Right cardiac atrium (tissue), 5 donors: ENCODE measurements at regions not wholly inside any gene's neighbourhood (a gene's known extent, or its start where the extent isn't known, plus 50 kb on each side); places are given as distances from the start of the nearest gene placed in this dataset.

Source experiments
- ATAC-seq, 2 donors: fragments of 200-7000 bp; cut with Tn5 transposase; one replicate each; pipeline versions ENCODE4 v1.8.0 to v1.9.1; 2020; ENCODE audit warnings: moderate library complexity in 2 of 2, mild to moderate bottlenecking in 1 of 2
- DNase-seq, 3 donors: peaks; one replicate each; pipeline ENCODE4 v3.0.0-alpha.2; 2020
- H3K27ac ChIP-seq: one replicate; pipeline ENCODE4 v1.5.1; 2013; ENCODE audit warnings: mild to moderate bottlenecking, low read length, control low read depth, moderate library complexity
- H3K27me3 ChIP-seq: one replicate; pipeline ENCODE4 v1.6.1; 2013; ENCODE audit not compliant: control insufficient read depth, insufficient read depth
- H3K4me1 ChIP-seq: one replicate; pipeline ENCODE4 v1.6.1; 2013; ENCODE audit warnings: low read length; ENCODE audit not compliant: control insufficient read depth, insufficient read depth
- H3K4me3 ChIP-seq: one replicate; pipeline ENCODE4 v1.5.1; 2013; ENCODE audit warnings: low read length, control low read depth
- H3K9me3 ChIP-seq: one replicate; pipeline ENCODE4 v1.6.1; 2013; ENCODE audit warnings: low read length; ENCODE audit not compliant: control insufficient read depth
- WGBS: extraction: QIAGEN DNeasy Blood & Tissue Kit; methylation state at CpG from one replicate; pipeline ENCODE4 v1.1.7; 2013; 5-methylcytosine and 5-hydroxymethylcytosine counted together
- intact Hi-C, 4 donors: fragments of 100-400 bp; cut with DNase I; formaldehyde crosslinking; loops; one replicate each; pipeline versions ENCODE4 v1.11.0 to v1.14.0; 2022 to 2023
- donor health status: healthy with polysubstance abuse.
- donor health status: DM: no; HTN: yes; CAD: no.
- donor health status: DM: no; HTN: no; CAD: no.
- donor health status: DM: no; HTN: yes; CAD: no; lungs with severe emphysema.
- donor health status: DM: yes; HTN: yes; CAD: no.

GRCh38 chr1:82695443-82695842 lies 894.7 kb downstream of the ADGRL2 start:
- no peak overlapping the region for H3K4me3 ChIP-seq
- DNase-seq (no peak), ATAC-seq (no peak)
- intact Hi-C loops: no loop called here
- H3K9me3 ChIP-seq: no peaks in the 10 kb centered on the region
- H3K27ac ChIP-seq: no peak overlapping the region
- WGBS: 52% methylated on average over 2 of the region's 2 CpGs
- H3K4me1 ChIP-seq: no peaks in the 10 kb centered on the region
- H3K27me3 ChIP-seq: no peaks in the 10 kb centered on the region

GRCh38 chr1:82690411-82690810 lies 889.7 kb downstream of the ADGRL2 start:
- Histone ChIP-seq H3K4me3 (no peak overlapping the region), H3K9me3 (peaks cover 2% of the 10 kb centered on the region), H3K4me1 (no peaks in the 10 kb centered on the region), H3K27me3 (no peaks in the 10 kb centered on the region), H3K27ac (no peak overlapping the region)
- ATAC-seq: no peak
- WGBS: 82% methylated on average over 1 of the region's 1 CpG
- intact Hi-C loops: no loop called here
- no peak for DNase-seq

DNA sequence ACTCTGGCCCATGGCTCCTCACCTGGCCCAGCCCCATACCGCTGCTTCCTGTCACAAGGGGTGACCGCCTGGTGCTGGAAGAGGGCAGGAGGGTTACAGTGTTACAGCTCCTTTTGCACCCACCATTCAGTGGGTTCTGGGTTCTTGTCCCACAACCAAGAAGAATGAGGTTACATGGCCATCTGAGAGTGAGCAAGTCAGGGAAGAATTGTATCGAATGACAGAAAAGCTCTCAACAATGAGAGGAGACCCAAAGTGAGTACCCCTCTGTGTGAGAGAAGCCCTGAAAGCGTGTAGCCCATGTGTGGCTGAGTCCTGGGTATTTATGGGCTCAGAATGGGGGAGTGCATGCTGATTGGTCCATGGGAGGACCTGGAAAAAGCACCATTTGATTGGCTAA lies 888.5 kb downstream of the ADGRL2 start:
- DNase-seq (no peak), ATAC-seq (no peak)
- Histone ChIP-seq H3K4me3 (no peak overlapping the region), H3K27ac (no peak overlapping the region), H3K4me1 (no peaks in the 10 kb centered on the region), H3K9me3 (peaks cover 2% of the 10 kb centered on the region), H3K27me3 (no peaks in the 10 kb centered on the region)
- intact Hi-C loops: no loop called here
- WGBS: 69% methylated on average over 4 of the region's 4 CpGs

- Histone ChIP-seq H3K4me1 (no peaks in the 10 kb centered on the region), H3K27me3 (no peaks in the 10 kb centered on the region), H3K27ac (no peak overlapping the region), H3K9me3 (peaks cover 2% of the 10 kb centered on the region), H3K4me3 (no peak overlapping the region)
- ATAC-seq (no peak), DNase-seq (no peak)
- intact Hi-C loops: no loop called here
These were observed 886.0 kb downstream of the ADGRL2 start for GRCh38 chr1:82686774-82687173.

GRCh38 chr1:82646888-82647287 lies 846.2 kb downstream of the ADGRL2 start:
- WGBS: 2% methylated on average over 1 of the region's 1 CpG
- no peak for DNase-seq
- no peak for ATAC-seq
- Histone ChIP-seq H3K9me3 (no peaks in the 10 kb centered on the region), H3K27me3 (no peaks in the 10 kb centered on the region), H3K4me3 (no peak overlapping the region), H3K27ac (no peak overlapping the region), H3K4me1 (no peaks in the 10 kb centered on the region)
- intact Hi-C loops: no loop called here

DNA sequence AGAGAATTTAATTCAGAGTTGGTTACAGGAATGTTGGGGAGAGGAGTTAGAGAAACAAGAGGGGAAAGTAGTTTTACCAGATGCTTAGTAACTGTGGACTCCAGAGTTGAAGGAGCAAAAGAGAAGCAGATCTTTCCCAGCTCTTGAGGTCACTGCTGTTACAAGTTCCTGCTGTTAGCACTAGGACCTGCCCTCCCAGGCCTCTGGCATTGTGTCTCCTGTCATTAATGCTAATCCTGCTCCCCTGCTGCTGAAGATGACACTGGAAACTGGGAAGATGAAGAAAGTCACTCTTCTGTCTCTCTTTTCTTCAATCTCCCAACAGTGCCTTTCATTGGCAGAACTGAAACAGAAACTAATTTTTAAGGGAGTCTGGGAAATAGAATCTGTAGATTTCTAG lies 845.6 kb downstream of the ADGRL2 start:
- Histone ChIP-seq H3K4me1 (no peaks in the 10 kb centered on the region), H3K9me3 (no peaks in the 10 kb centered on the region), H3K4me3 (no peak overlapping the region), H3K27ac (no peak overlapping the region), H3K27me3 (no peaks in the 10 kb centered on the region)
- DNase-seq (no peak), ATAC-seq (no peak)
- intact Hi-C loops: no loop called here

DNA sequence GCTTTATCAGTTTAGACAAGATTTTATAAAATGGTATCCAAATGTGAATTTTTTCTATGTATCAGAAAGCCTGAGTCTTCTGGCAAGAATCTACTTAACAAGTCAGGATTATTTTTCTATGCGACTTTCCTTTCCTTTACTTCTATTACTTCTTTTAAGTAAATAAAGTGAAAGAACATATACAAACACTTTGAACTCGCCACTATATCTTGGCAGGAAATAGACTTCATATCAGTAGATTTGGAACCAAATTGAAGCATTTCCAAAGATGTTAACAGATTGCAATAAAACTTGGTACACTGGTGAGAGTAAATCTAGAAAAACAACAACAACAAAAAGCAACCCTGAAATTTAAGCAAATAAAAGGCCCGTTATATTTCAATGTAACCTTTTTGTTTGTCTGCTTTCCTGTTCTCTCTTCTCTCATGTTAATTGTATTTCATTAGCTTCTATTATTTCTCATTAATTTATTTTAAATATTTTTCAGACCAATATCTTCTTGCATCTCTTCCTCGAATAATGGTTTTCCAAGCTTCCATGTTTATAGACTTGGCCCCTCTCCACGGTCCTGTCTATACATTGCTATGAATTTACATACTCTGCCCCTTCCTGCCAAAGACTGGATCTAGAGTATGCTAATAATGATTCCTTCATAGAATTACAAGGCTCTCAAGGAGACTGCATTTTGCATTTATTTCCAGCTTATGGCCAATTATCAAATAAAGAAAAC lies 843.6 kb downstream of the ADGRL2 start:
- ATAC-seq (no peak), DNase-seq (no peak)
- 77% methylated on average over 5 of the region's 5 CpGs for WGBS
- no peaks in the 10 kb centered on the region for H3K27me3 ChIP-seq
- H3K27ac ChIP-seq: no peak overlapping the region
- H3K4me1 ChIP-seq: no peaks in the 10 kb centered on the region
- H3K9me3 ChIP-seq: no peaks in the 10 kb centered on the region
- intact Hi-C loops: no loop called here
- H3K4me3 ChIP-seq: no peak overlapping the region

DNA sequence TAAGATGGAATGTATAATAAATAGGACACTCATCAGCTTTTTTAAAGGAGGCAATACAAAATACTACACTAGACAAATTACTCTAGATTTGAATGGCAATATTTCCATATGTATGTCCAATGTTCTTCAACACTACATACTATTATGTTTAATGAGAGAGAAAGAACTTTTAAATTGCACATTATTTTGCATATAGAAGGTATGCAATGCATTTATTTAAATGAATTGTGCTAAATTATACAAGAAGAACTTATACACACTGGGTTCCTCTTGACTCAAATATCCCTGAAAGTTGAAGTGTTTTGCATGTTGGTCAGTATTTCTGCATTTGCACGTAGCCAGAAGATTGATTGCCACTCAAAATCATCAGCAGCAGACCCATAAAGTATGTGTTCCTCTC lies 839.6 kb downstream of the ADGRL2 start:
- intact Hi-C loops: no loop called here
- H3K27me3 ChIP-seq: no peaks in the 10 kb centered on the region
- DNase-seq (no peak), ATAC-seq (no peak)
- H3K4me1 ChIP-seq: no peaks in the 10 kb centered on the region
- WGBS: 89% methylated on average over 1 of the region's 1 CpG
- no peak overlapping the region for H3K27ac ChIP-seq
- no peak overlapping the region for H3K4me3 ChIP-seq
- H3K9me3 ChIP-seq: no peaks in the 10 kb centered on the region

GRCh38 chr1:82634266-82634665 lies 833.5 kb downstream of the ADGRL2 start:
- H3K27me3 ChIP-seq: no peaks in the 10 kb centered on the region
- no peak for DNase-seq
- no peaks in the 10 kb centered on the region for H3K9me3 ChIP-seq
- no peak overlapping the region for H3K4me3 ChIP-seq
- H3K27ac ChIP-seq: no peak overlapping the region
- 85% methylated on average over 1 of the region's 1 CpG for WGBS
- no peaks in the 10 kb centered on the region for H3K4me1 ChIP-seq
- ATAC-seq: no peak
- intact Hi-C loops: no loop called here

DNA sequence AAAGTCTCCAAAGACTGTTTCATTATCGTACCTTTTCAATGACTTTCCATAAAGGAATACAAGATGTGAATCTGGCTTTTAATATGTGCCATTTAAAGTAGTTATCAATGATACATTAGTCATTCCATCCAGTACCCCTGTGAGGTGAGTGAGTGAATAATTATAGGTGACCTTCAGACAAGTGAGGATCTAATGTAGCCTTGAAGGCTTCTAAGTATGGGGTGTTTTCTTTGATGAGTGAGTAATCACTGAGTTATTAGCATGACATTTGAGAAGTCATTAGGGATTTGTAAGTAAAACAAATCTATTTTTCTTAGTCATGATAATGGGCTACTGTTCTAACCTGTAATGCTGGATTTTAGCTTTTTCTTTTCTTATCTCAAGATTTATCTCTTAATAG lies 831.4 kb downstream of the ADGRL2 start:
- WGBS: 83% methylated on average over 1 of the region's 1 CpG
- no peak for ATAC-seq
- no peak for DNase-seq
- H3K4me3 ChIP-seq: no peak overlapping the region
- intact Hi-C loops: no loop called here
- no peaks in the 10 kb centered on the region for H3K27me3 ChIP-seq
- H3K4me1 ChIP-seq: no peaks in the 10 kb centered on the region
- no peaks in the 10 kb centered on the region for H3K9me3 ChIP-seq
- H3K27ac ChIP-seq: no peak overlapping the region

DNA sequence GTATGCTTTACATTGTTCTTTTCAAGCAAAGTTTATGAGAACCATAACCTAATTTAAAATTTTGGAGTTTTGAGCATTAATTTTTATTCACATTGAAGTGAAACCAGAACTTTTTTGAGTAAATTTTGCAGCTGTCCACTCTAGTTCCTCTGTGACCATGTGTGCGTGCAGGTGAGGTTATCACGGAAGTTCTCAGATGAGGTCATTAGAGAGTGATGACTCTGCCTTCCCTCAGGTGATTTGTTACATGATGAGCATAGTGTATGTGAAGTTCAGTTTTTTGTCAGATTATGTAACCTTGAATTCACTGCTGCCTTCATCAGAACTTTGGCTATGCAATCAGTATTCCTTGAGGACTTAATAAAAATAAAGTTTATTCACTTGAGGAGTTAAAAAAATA lies 828.2 kb downstream of the ADGRL2 start:
- Histone ChIP-seq H3K27me3 (no peaks in the 10 kb centered on the region), H3K27ac (no peak overlapping the region), H3K4me1 (no peaks in the 10 kb centered on the region), H3K4me3 (no peak overlapping the region), H3K9me3 (no peaks in the 10 kb centered on the region)
- intact Hi-C loops: no loop called here
- WGBS: 97% methylated on average over 2 of the region's 2 CpGs
- ATAC-seq (no peak), DNase-seq (no peak)

GRCh38 chr1:82625537-82625936 lies 824.8 kb downstream of the ADGRL2 start:
- H3K4me3 ChIP-seq: no peak overlapping the region
- H3K27ac ChIP-seq: no peak overlapping the region
- ATAC-seq (no peak), DNase-seq (no peak)
- H3K9me3 ChIP-seq: no peaks in the 10 kb centered on the region
- intact Hi-C loops: no loop called here
- no peaks in the 10 kb centered on the region for H3K4me1 ChIP-seq
- 88% methylated on average over 1 of the region's 1 CpG for whole genome bisulfite sequencing
- no peaks in the 10 kb centered on the region for H3K27me3 ChIP-seq
